ENCODE measurements at regions not wholly inside any gene's neighbourhood (a gene's known extent, or its start where the extent isn't known, plus 50 kb on each side); places are given as distances from the start of the nearest gene placed in this dataset.

GRCh38 chr3:25110642-25111041 is 317.4 kb upstream of the RARB start:
- TF ChIP-seq POLR2A (IDR thresholded peaks at IDR 0.05) = no peak
- TF ChIP-seq, protein P1, sequence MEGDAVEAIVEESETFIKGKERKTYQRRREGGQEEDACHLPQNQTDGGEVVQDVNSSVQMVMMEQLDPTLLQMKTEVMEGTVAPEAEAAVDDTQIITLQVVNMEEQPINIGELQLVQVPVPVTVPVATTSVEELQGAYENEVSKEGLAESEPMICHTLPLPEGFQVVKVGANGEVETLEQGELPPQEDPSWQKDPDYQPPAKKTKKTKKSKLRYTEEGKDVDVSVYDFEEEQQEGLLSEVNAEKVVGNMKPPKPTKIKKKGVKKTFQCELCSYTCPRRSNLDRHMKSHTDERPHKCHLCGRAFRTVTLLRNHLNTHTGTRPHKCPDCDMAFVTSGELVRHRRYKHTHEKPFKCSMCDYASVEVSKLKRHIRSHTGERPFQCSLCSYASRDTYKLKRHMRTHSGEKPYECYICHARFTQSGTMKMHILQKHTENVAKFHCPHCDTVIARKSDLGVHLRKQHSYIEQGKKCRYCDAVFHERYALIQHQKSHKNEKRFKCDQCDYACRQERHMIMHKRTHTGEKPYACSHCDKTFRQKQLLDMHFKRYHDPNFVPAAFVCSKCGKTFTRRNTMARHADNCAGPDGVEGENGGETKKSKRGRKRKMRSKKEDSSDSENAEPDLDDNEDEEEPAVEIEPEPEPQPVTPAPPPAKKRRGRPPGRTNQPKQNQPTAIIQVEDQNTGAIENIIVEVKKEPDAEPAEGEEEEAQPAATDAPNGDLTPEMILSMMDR (IDR thresholded peaks at IDR 0.05) = no peak

Measured in suprapubic skin (tissue), 3 donors.